GM19438 (cell line): ENCODE measurements at regions not wholly inside any gene's neighbourhood (a gene's known extent, or its start where the extent isn't known, plus 50 kb on each side); places are given as distances from the start of the nearest gene placed in this dataset.

Experiments
- ATAC-seq: cut with Tn5 transposase; IDR thresholded peaks from one replicate; pipeline ENCODE4 v1.9.1; 2021; ENCODE audit warnings: low read depth; ENCODE audit not compliant: unreplicated experiment

GRCh38 chr20:24718277-24718676 lies 230.8 kb upstream of the CST7 start:
- no peak for ATAC-seq

GRCh38 chr20:24718696-24719095 lies 230.4 kb upstream of the CST7 start:
- ATAC-seq, result no peak

GRCh38 chr20:24720957-24721356 lies 228.1 kb upstream of the CST7 start:
- ATAC-seq, result no peak

- no peak for ATAC-seq
These were observed 227.0 kb upstream of the CST7 start for GRCh38 chr20:24721891-24722568.

GRCh38 chr20:24722586-24722985 lies 226.5 kb upstream of the CST7 start:
- ATAC-seq, result no peak

GRCh38 chr20:24723186-24723585 lies 225.9 kb upstream of the CST7 start:
- ATAC-seq, result no peak

- ATAC-seq, result no peak
These were observed 225.3 kb upstream of the CST7 start for GRCh38 chr20:24723647-24724352.

- ATAC-seq, result no peak
These were observed 224.0 kb upstream of the CST7 start for GRCh38 chr20:24724982-24725533.

- ATAC-seq, result no peak
These were observed 221.3 kb upstream of the CST7 start for GRCh38 chr20:24727795-24728194.

GRCh38 chr20:24729896-24730605 lies 219.0 kb upstream of the CST7 start:
- no peak for ATAC-seq

GRCh38 chr20:24730750-24731149 lies 218.3 kb upstream of the CST7 start:
- no peak for ATAC-seq

- ATAC-seq, result no peak
These were observed 217.8 kb upstream of the CST7 start for GRCh38 chr20:24731312-24731711.

- ATAC-seq, result no peak
These were observed 217.0 kb upstream of the CST7 start for GRCh38 chr20:24732076-24732475.

GRCh38 chr20:24732599-24732998 lies 216.5 kb upstream of the CST7 start:
- no peak for ATAC-seq

- no peak for ATAC-seq
These were observed 215.7 kb upstream of the CST7 start for GRCh38 chr20:24733416-24733815.

GRCh38 chr20:24734139-24734538 lies 214.9 kb upstream of the CST7 start:
- ATAC-seq, result no peak

- no peak for ATAC-seq
These were observed 213.8 kb upstream of the CST7 start for GRCh38 chr20:24735263-24735662.

- ATAC-seq, result no peak
These were observed 212.8 kb upstream of the CST7 start for GRCh38 chr20:24736131-24736843.

GRCh38 chr20:24736844-24737211 lies 212.2 kb upstream of the CST7 start:
- no peak for ATAC-seq

- no peak for ATAC-seq
These were observed 211.7 kb upstream of the CST7 start for GRCh38 chr20:24737212-24737850.
